Right lobe of liver (tissue), 4 donors: ENCODE measurements at regions not wholly inside any gene's neighbourhood (a gene's known extent, or its start where the extent isn't known, plus 50 kb on each side); places are given as distances from the start of the nearest gene placed in this dataset.

ENCODE experiments used
- CTCF ChIP-seq, 4 donors: fragments of 200-600 bp in 3 of 4; fragments of 450-650 bp in 1 of 4; IDR thresholded peaks; one replicate each; pipeline versions ENCODE4 v1.5.1 to v1.8.0; 2016 to 2022; ENCODE audit warnings: antibody characterized with exemption in 4 of 4, mild to moderate bottlenecking in 2 of 4
- POLR2A ChIP-seq: fragments of 450-650 bp; IDR thresholded peaks from one replicate; pipeline ENCODE4 v1.6.1; 2017; ENCODE audit warnings: antibody characterized with exemption, mild to moderate bottlenecking
- donor health status: DM: no; HTN: no; CAD: no.
- donor health status: DM: no; HTN: no; CAD: no.
- donor health status: DM: no; HTN: yes; CAD: no.

GRCh38 chr15:38638126-38638525, 73.5 kb upstream of the RASGRP1 start:
- no peak for TF ChIP-seq CTCF (IDR thresholded peaks at IDR 0.05)
- TF ChIP-seq POLR2A: no peak
